NT2/D1 (cell line): ENCODE measurements at regions not wholly inside any gene's neighbourhood (a gene's known extent, or its start where the extent isn't known, plus 50 kb on each side); places are given as distances from the start of the nearest gene placed in this dataset.

Experiments used
- DNase-seq: peaks from one replicate; pipeline ENCODE4 v3.0.0-alpha.2; 2011; ENCODE audit warnings: low read depth, low spot score
- H3K27me3 ChIP-seq: 2 replicates; pipeline ENCODE4 v1.6.0; 2011; ENCODE audit warnings: mild to moderate bottlenecking; ENCODE audit not compliant: insufficient read length, insufficient read depth
- H3K36me3 ChIP-seq: 2 replicates; pipeline ENCODE4 v1.6.1; 2011; ENCODE audit warnings: mild to moderate bottlenecking, low read length, mixed read lengths; ENCODE audit not compliant: insufficient read depth, insufficient read length
- H3K4me1 ChIP-seq: 2 replicates; pipeline ENCODE4 v1.5.1; 2011; ENCODE audit not compliant: insufficient read depth, insufficient read length
- H3K4me3 ChIP-seq: 2 replicates; pipeline ENCODE4 v1.5.1; 2011; ENCODE audit warnings: low read depth; ENCODE audit not compliant: insufficient read length
- H3K9ac ChIP-seq: 2 replicates; pipeline ENCODE4 v1.6.0; 2011; ENCODE audit warnings: low read depth; ENCODE audit not compliant: insufficient read length
- H3K9me3 ChIP-seq: 2 replicates; pipeline ENCODE4 v1.5.1; 2011; ENCODE audit warnings: mild to moderate bottlenecking, low read length; ENCODE audit not compliant: insufficient read depth
- SUZ12 ChIP-seq: IDR thresholded peaks from 2 replicates; pipeline ENCODE4 v1.6.1; 2011; ENCODE audit not compliant: insufficient read length, insufficient read depth; ENCODE audit errors: extremely low read depth
- YY1 ChIP-seq: IDR thresholded peaks from 2 replicates; pipeline ENCODE4 v1.6.1; 2011; ENCODE audit not compliant: insufficient read length, insufficient read depth
- ZNF274 ChIP-seq: IDR thresholded peaks from 2 replicates; pipeline ENCODE4 v1.6.1; 2011; ENCODE audit warnings: mild to moderate bottlenecking, low read depth, low read length

DNA sequence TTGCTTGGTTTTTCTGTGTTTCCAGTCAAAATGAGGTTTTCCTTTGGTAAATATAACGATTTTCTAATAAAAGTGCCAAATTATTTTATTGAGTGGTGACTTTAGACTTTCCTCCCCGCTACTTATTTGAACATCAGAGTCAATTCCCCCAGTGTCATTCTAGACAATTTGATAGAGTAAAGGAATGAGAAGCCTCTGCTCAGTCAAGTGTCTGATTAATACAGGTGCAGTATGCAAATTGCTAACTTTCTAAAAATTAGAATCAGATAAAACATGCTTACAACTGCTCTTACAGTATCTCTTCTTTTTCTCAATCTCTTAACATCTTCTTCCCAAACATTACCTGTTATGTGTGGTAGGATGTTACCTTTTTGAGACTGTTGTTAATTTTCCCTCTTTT, 148.7 kb downstream of the CD83 start:
- H3K9me3 ChIP-seq, result peaks cover 11% of the 10 kb centered on the region
- no peak overlapping the region for H3K9ac ChIP-seq
- no peaks in the 10 kb centered on the region for H3K27me3 ChIP-seq
- H3K36me3 ChIP-seq, result no peaks in the 10 kb centered on the region
- H3K4me3 ChIP-seq, result no peak overlapping the region
- H3K4me1 ChIP-seq, result peaks cover 2% of the 10 kb centered on the region
- no peak for DNase-seq
- no peak for TF ChIP-seq YY1
- no peak for TF ChIP-seq ZNF274
- TF ChIP-seq SUZ12, result no peak

DNA sequence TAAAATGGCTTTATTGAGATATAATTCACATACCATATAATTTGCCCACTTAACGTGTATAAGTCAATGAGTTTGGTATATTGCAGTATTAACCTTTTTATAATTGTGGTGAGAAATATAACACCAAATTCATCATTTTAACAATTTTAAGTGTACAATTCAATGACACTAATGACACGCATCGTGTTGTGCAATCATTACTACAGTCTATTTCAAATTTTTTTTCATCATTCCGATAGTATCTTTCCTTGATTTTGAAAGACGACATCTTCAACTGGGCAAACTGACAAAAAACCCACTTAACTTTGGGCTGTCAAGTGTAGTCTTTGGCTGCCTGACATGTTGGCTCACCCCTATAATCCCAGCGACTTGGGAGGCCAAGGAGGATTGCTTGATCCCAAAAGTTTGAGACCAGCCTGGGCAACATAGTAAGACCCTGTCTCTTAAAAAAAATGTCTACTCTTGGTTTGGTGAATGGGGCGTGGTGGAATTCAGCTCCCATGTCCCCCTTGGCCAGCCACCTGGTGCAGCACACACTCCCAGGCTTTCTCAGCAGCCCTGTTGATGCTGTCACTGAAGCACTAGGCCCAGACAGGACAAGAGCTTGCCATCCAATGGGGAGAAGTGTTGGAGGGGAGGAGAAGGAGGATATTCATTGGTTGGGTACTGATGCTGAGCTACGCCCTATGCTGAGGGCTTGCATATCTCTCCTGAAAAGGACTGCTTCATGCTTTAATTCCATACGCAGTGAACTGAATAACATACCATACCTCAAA, 150.5 kb downstream of the CD83 start:
- TF ChIP-seq YY1 (no peak), SUZ12 (no peak), ZNF274 (no peak)
- Histone ChIP-seq H3K9me3 (peaks cover 22% of the 10 kb centered on the region), H3K4me3 (no peak overlapping the region), H3K4me1 (peaks cover 5% of the 10 kb centered on the region), H3K27me3 (no peaks in the 10 kb centered on the region), H3K36me3 (no peaks in the 10 kb centered on the region), H3K9ac (no peak overlapping the region)
- no peak for DNase-seq

DNA sequence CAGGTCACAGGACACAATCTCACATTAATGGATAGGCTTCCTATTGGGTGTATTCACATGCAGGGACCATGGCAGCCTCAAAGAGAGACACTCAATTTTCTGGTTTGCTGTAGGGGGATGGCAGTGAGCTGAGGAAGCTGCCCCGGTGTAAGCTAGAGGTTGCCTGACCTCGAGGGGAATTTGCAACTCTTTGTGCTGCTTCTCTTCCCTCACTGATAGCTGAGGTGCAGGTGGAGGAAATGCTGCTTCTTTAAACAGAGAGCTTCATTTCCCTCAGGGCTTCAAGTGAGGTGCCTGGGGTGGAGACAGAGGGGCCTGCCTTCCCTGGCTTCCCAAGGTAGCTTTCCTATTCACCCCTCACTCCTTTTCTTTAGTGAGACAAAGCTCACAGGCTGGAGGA, 151.9 kb downstream of the CD83 start:
- TF ChIP-seq YY1 (no peak), ZNF274 (no peak), SUZ12 (no peak)
- Histone ChIP-seq H3K9ac (no peak overlapping the region), H3K9me3 (peaks cover 11% of the 10 kb centered on the region), H3K4me3 (no peak overlapping the region), H3K4me1 (peaks cover 5% of the 10 kb centered on the region), H3K36me3 (no peaks in the 10 kb centered on the region), H3K27me3 (no peaks in the 10 kb centered on the region)
- no peak for DNase-seq

GRCh38 chr6:14270142-14270893, 152.7 kb downstream of the CD83 start:
- Histone ChIP-seq H3K36me3 (no peaks in the 10 kb centered on the region), H3K4me3 (no peak overlapping the region), H3K27me3 (no peaks in the 10 kb centered on the region), H3K9me3 (peaks cover 11% of the 10 kb centered on the region), H3K4me1 (peaks cover 5% of the 10 kb centered on the region), H3K9ac (no peak overlapping the region)
- TF ChIP-seq ZNF274, result no peak
- no peak for TF ChIP-seq SUZ12
- TF ChIP-seq YY1, result no peak
- no peak for DNase-seq

- no peak overlapping the region for H3K4me3 ChIP-seq
- no peak for DNase-seq
- no peak for TF ChIP-seq SUZ12
- no peak for TF ChIP-seq ZNF274
- no peak for TF ChIP-seq YY1
- no peaks in the 10 kb centered on the region for H3K36me3 ChIP-seq
- peaks cover 5% of the 10 kb centered on the region for H3K4me1 ChIP-seq
- H3K27me3 ChIP-seq, result no peaks in the 10 kb centered on the region
- H3K9ac ChIP-seq, result no peak overlapping the region
- peaks cover 11% of the 10 kb centered on the region for H3K9me3 ChIP-seq
These were observed 153.6 kb downstream of the CD83 start for GRCh38 chr6:14270925-14271788.

DNA sequence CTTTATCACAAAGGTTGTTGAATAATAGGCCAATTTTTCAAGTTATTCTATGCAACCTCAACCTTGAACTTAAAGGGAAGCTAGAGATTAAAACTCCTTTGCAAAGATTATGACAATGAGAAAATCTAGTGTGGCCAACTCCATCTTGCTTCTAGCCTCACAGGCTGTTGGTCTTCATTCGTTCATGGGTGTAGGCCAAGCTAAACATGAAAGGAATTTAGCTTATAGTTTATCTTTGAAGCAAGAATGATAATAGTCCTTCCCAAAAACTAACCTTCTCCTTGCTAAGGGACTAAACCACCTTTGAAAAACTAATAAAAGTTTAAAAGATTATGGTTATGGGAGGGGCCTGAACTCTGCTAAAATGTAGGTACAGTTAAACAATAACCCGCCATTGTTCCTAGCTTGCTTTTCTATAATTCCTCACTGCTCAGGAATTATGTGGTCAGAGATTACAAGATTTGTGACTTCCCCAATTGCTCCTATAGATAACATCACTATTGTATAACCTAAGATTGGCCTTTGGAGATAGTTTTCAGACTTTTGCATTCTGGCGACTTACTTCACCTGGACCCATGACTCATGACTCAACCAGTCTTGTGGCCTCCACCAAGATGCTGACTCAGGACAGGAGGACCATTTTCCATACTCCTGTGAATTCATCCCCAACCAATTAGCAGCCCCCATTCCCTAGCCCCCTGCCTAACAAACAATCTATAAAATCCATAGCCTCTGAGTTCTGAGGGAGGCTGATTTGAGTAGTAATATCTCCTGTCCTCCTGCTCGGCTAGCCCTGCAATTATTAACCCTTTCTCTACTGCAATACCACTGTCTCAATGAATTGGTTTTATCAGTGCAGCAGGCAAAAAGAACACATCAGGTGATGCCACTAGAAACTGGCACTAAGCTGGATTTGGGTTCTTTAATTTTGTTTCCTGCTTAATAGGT, 154.5 kb downstream of the CD83 start:
- Histone ChIP-seq H3K9me3 (peaks cover 11% of the 10 kb centered on the region), H3K9ac (no peak overlapping the region), H3K4me1 (peaks cover 5% of the 10 kb centered on the region), H3K27me3 (peaks cover 3% of the 10 kb centered on the region), H3K4me3 (no peak overlapping the region), H3K36me3 (no peaks in the 10 kb centered on the region)
- no peak for DNase-seq
- TF ChIP-seq ZNF274 (no peak), YY1 (no peak), SUZ12 (no peak)
